ENCODE measurements at regions not wholly inside any gene's neighbourhood (a gene's known extent, or its start where the extent isn't known, plus 50 kb on each side); places are given as distances from the start of the nearest gene placed in this dataset.
A peak's percentile ranks its signal among the peaks of the same experiment; 100 is the strongest.

- Mint-ChIP-seq H3K4me3 (no peak overlapping the region), H3K27me3 (ENCODE audit: insufficient read depth) (no peaks in the 10 kb centered on the region), H3K9me3 (no peaks in the 10 kb centered on the region), H3K4me1 (peaks cover 19% of the 10 kb centered on the region), H3K36me3 (ENCODE audit: low read depth) (no peaks in the 10 kb centered on the region), H3K27ac (no peak overlapping the region)
- DNase-seq: no peak
- 80 to 98% methylated on average over 2 of the region's 2 CpGs for WGBS, 2 experiments (ENCODE audit: insufficient coverage in 1 of 2, insufficient read length in 1 of 2)
- H3K9ac ChIP-seq (ENCODE audit: extremely low read depth, low read length, poor library complexity, severe bottlenecking): no peak overlapping the region
- no peaks in the 10 kb centered on the region for H3K36me3 ChIP-seq (ENCODE audit: control insufficient read depth, insufficient read depth, low read length)
- no peaks in the 10 kb centered on the region for H3K27me3 ChIP-seq (ENCODE audit: control insufficient read depth, insufficient read depth, low read length, poor library complexity, severe bottlenecking)
- H3K27ac ChIP-seq (ENCODE audit: low read depth, low read length): no peak overlapping the region
- TF ChIP-seq CTCF (conservative IDR thresholded peaks at IDR 0.05): no peak
- H3K4me3 ChIP-seq (ENCODE audit: low read length): no peak overlapping the region
- no peaks in the 10 kb centered on the region for H3K9me3 ChIP-seq (ENCODE audit: control insufficient read depth, low read length)
- no peaks in the 10 kb centered on the region for H3K4me1 ChIP-seq (ENCODE audit: control insufficient read depth, insufficient read depth, low read length)
These were observed 571.4 kb downstream of the HTR7 start for GRCh38 chr10:90286406-90286805.

- WGBS, 2 experiments (ENCODE audit: insufficient coverage in 1 of 2, insufficient read length in 1 of 2): 94 to 100% methylated on average over 1 of the region's 1 CpG
- no peaks in the 10 kb centered on the region for H3K4me1 ChIP-seq (ENCODE audit: control insufficient read depth, insufficient read depth, low read length)
- peaks cover 19% of the 10 kb centered on the region for H3K4me1 Mint-ChIP-seq
- H3K4me3 ChIP-seq (ENCODE audit: low read length): no peak overlapping the region
- no peaks in the 10 kb centered on the region for H3K36me3 ChIP-seq (ENCODE audit: control insufficient read depth, insufficient read depth, low read length)
- no peak for DNase-seq
- no peak overlapping the region for H3K4me3 Mint-ChIP-seq
- no peaks in the 10 kb centered on the region for H3K9me3 Mint-ChIP-seq
- H3K27me3 ChIP-seq (ENCODE audit: control insufficient read depth, insufficient read depth, low read length, poor library complexity, severe bottlenecking): no peaks in the 10 kb centered on the region
- no peak overlapping the region for H3K9ac ChIP-seq (ENCODE audit: extremely low read depth, low read length, poor library complexity, severe bottlenecking)
- H3K27ac ChIP-seq (ENCODE audit: low read depth, low read length): no peak overlapping the region
- no peaks in the 10 kb centered on the region for H3K9me3 ChIP-seq (ENCODE audit: control insufficient read depth, low read length)
- H3K27ac Mint-ChIP-seq: no peak overlapping the region
- no peak for TF ChIP-seq CTCF (conservative IDR thresholded peaks at IDR 0.05)
- no peaks in the 10 kb centered on the region for H3K27me3 Mint-ChIP-seq (ENCODE audit: insufficient read depth)
- H3K36me3 Mint-ChIP-seq (ENCODE audit: low read depth): no peaks in the 10 kb centered on the region
These were observed 570.9 kb downstream of the HTR7 start for GRCh38 chr10:90286941-90287340.

- Mint-ChIP-seq H3K36me3 (ENCODE audit: low read depth) (no peaks in the 10 kb centered on the region), H3K4me3 (no peak overlapping the region), H3K9me3 (no peaks in the 10 kb centered on the region), H3K4me1 (peaks cover 20% of the 10 kb centered on the region), H3K27ac (no peak overlapping the region), H3K27me3 (ENCODE audit: insufficient read depth) (no peaks in the 10 kb centered on the region)
- Histone ChIP-seq H3K4me3 (ENCODE audit: low read length) (no peak overlapping the region), H3K9ac (ENCODE audit: extremely low read depth, low read length, poor library complexity, severe bottlenecking) (no peak overlapping the region), H3K27me3 (ENCODE audit: control insufficient read depth, insufficient read depth, low read length, poor library complexity, severe bottlenecking) (no peaks in the 10 kb centered on the region), H3K36me3 (ENCODE audit: control insufficient read depth, insufficient read depth, low read length) (no peaks in the 10 kb centered on the region), H3K9me3 (ENCODE audit: control insufficient read depth, low read length) (no peaks in the 10 kb centered on the region), H3K27ac (ENCODE audit: low read depth, low read length) (no peak overlapping the region), H3K4me1 (ENCODE audit: control insufficient read depth, insufficient read depth, low read length) (no peaks in the 10 kb centered on the region)
- 71 to 74% methylated on average over 1 of the region's 1 CpG for WGBS, 2 experiments (ENCODE audit: insufficient coverage in 1 of 2, insufficient read length in 1 of 2)
- TF ChIP-seq CTCF (conservative IDR thresholded peaks at IDR 0.05): peak; percentile 64
- DNase-seq: peak; percentile 46
These were observed 569.4 kb downstream of the HTR7 start for GRCh38 chr10:90288391-90288933.
